Calu3 (cell line): ENCODE measurements at regions not wholly inside any gene's neighbourhood (a gene's known extent, or its start where the extent isn't known, plus 50 kb on each side); places are given as distances from the start of the nearest gene placed in this dataset.

ENCODE experiments used
- BruUV-seq: library from RNA; stranded (reverse); fragments of 400-500 nt; replicated peaks from 2 replicates; lab custom pipeline; 2021; lab: Mats Ljungman, UMichigan
- CTCF ChIA-PET: fragments of 300-600 bp; sonication (Branson Sonifier 250); formaldehyde crosslinking; loops from one replicate; lab custom pipeline; 2022; ENCODE audit warnings: antibody characterized with exemption; lab: Charles Lee
- DNase-seq: peaks from one replicate; pipeline ENCODE4 v3.0.0; 2022
- H3K27ac Mint-ChIP-seq: one replicate; pipeline ENCODE4 v1.8.0; 2022; ENCODE audit warnings: mixed read lengths; ENCODE audit not compliant: unreplicated experiment
- H3K27me3 Mint-ChIP-seq: one replicate; pipeline ENCODE4 v1.8.0; 2022; ENCODE audit warnings: mixed read lengths; ENCODE audit not compliant: unreplicated experiment
- H3K36me3 Mint-ChIP-seq: one replicate; pipeline ENCODE4 v1.8.0; 2022; ENCODE audit warnings: mild to moderate bottlenecking, moderate library complexity, mixed read lengths; ENCODE audit not compliant: insufficient read depth, unreplicated experiment
- H3K4me1 Mint-ChIP-seq: one replicate; pipeline ENCODE4 v1.8.0; 2022; ENCODE audit warnings: mild to moderate bottlenecking, low read depth, mixed read lengths; ENCODE audit not compliant: unreplicated experiment
- H3K4me3 Mint-ChIP-seq: one replicate; pipeline ENCODE4 v1.8.0; 2022; ENCODE audit warnings: mild to moderate bottlenecking, low read depth, moderate library complexity, mixed read lengths; ENCODE audit not compliant: unreplicated experiment
- H3K9me3 Mint-ChIP-seq: one replicate; pipeline ENCODE4 v1.8.0; 2022; ENCODE audit warnings: low read depth, mixed read lengths; ENCODE audit not compliant: unreplicated experiment
- intact Hi-C: fragments of 100-400 bp; cut with micrococcal nuclease; formaldehyde crosslinking; loops from one replicate; pipeline ENCODE4 v1.10.0; 2022; ENCODE audit not compliant: unreplicated experiment
- TF ChIP-seq, protein P1 (sequence below): fragments of 200-600 bp; IDR thresholded peaks from one replicate; pipeline ENCODE4 v1.8.0; 2022; ENCODE audit warnings: antibody characterized with exemption; ENCODE audit not compliant: unreplicated experiment

DNA sequence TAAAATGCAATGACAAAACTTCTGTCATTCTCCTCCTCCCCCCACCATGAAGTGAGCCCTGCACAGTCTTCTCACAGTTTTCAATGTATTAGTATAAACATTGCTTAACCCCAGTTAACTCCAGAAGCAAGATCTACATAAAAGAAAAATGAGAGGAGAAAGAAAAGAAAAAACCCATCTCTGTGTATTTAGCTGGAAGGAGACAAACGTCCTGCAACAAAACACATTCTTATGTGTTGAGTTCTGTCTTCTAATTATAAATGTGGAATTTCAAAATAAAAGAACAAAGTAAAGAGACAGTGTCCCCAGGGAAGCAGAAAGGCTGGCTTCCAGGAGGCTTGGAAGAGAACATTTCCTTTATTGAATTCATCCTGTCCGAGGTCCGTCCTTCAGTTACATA, 491.9 kb upstream of the TUSC1 start:
- Mint-ChIP-seq H3K4me3 (no peak overlapping the region), H3K27ac (no peak overlapping the region), H3K36me3 (no peaks in the 10 kb centered on the region), H3K4me1 (no peaks in the 10 kb centered on the region), H3K27me3 (no peaks in the 10 kb centered on the region), H3K9me3 (peaks cover 3% of the 10 kb centered on the region)
- intact Hi-C loops, result no loop called here
- TF ChIP-seq, protein P1, sequence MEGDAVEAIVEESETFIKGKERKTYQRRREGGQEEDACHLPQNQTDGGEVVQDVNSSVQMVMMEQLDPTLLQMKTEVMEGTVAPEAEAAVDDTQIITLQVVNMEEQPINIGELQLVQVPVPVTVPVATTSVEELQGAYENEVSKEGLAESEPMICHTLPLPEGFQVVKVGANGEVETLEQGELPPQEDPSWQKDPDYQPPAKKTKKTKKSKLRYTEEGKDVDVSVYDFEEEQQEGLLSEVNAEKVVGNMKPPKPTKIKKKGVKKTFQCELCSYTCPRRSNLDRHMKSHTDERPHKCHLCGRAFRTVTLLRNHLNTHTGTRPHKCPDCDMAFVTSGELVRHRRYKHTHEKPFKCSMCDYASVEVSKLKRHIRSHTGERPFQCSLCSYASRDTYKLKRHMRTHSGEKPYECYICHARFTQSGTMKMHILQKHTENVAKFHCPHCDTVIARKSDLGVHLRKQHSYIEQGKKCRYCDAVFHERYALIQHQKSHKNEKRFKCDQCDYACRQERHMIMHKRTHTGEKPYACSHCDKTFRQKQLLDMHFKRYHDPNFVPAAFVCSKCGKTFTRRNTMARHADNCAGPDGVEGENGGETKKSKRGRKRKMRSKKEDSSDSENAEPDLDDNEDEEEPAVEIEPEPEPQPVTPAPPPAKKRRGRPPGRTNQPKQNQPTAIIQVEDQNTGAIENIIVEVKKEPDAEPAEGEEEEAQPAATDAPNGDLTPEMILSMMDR, result no peak
- DNase-seq, result no peak
- BruUV-seq, result no TSS peak
- CTCF ChIA-PET, result interaction anchor here (0.6 kb wide), 1 partner anchor 8 kb away, joined by 6 read pairs; no protein-coding TSS in a partner anchor

DNA sequence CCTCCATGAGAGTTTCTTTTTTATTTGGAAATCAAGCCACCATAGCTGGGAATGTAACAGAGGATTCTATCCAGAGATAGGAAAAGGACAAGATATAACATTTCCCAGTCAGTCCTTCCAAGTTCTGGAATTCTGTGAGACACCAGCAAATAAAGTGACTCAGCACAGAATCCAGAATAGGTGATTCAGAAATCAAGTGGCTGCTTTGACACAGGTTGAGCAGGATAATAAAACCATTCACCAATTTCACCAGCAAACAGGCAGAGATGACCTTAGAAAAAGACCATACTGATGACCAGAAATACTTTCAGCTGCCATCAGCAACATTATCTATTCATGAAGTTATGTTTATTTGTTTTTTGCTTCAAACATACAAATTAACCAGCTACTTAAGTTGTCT, 491.5 kb upstream of the TUSC1 start:
- Mint-ChIP-seq H3K27ac (no peak overlapping the region), H3K4me3 (no peak overlapping the region), H3K36me3 (no peaks in the 10 kb centered on the region), H3K4me1 (no peaks in the 10 kb centered on the region), H3K27me3 (no peaks in the 10 kb centered on the region), H3K9me3 (peaks cover 3% of the 10 kb centered on the region)
- no TSS peak for BruUV-seq
- no peak for DNase-seq
- intact Hi-C loops, result no loop called here
- TF ChIP-seq, protein P1, result no peak
- CTCF ChIA-PET, result interaction anchor here (0.6 kb wide), 2 partner anchors 8 to 757 kb away, joined by 3 to 6 read pairs; no protein-coding TSS in a partner anchor

DNA sequence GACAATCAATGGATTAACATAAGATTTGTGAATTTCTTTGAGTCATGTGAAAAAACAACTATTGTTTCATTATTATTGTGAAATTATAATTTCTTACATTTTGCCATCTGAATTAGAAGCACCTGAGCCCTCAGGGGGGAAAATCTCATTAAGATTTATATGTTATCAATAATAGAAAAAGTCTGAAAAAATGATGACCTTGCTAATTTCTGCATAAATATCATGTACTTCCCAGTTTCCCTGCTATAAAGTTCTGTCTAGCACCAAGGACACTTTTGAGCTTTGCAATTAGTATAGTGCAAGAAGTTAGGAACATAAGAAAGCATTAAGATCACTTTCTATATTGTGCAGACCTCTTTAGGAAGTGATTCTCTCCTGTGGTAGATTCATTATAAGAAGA, 488.3 kb upstream of the TUSC1 start:
- DNase-seq, result no peak
- CTCF ChIA-PET, result no interaction called here
- no peak overlapping the region for H3K4me3 Mint-ChIP-seq

DNA sequence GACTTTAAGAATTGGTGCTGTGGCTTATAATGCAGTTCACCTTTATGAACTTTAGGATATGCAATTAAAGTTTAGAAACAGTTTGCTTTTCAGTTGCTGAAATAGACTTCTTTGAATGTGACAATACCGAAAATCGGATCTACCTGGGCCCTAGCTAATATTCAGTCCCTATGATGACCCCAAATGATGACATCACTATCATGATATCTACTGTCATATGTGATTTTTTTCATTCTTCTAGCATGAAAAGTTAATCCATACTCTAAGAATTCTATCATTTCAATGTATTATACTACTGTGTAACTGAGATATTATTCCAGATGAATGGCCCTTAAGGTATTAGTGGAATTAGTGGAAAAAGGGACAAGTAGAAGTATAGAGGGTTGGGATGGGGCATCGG, 487.2 kb upstream of the TUSC1 start:
- TF ChIP-seq, protein P1, result no peak
- intact Hi-C loops, result no loop called here
- DNase-seq, result no peak
- no peaks in the 10 kb centered on the region for H3K36me3 Mint-ChIP-seq
- H3K4me1 Mint-ChIP-seq, result no peaks in the 10 kb centered on the region
- no peaks in the 10 kb centered on the region for H3K27me3 Mint-ChIP-seq
- CTCF ChIA-PET, result no interaction called here
- BruUV-seq, result no TSS peak
- no peak overlapping the region for H3K27ac Mint-ChIP-seq
- peaks cover 3% of the 10 kb centered on the region for H3K9me3 Mint-ChIP-seq
- H3K4me3 Mint-ChIP-seq, result no peak overlapping the region

More for the DNA sequence above, 488.3 kb upstream of the TUSC1 start:
- Mint-ChIP-seq H3K36me3 (no peaks in the 10 kb centered on the region), H3K4me1 (no peaks in the 10 kb centered on the region), H3K27ac (no peak overlapping the region), H3K27me3 (no peaks in the 10 kb centered on the region), H3K9me3 (peaks cover 3% of the 10 kb centered on the region)
- TF ChIP-seq, protein P1, result no peak
- BruUV-seq, result no TSS peak
- intact Hi-C loops, result no loop called here
